ENCODE measurements at regions not wholly inside any gene's neighbourhood (a gene's known extent, or its start where the extent isn't known, plus 50 kb on each side); places are given as distances from the start of the nearest gene placed in this dataset.
"Not testable (repeated sequence)": the region's sequence is repeated elsewhere in the genome, so short reads cannot be mapped to it uniquely, and the experiment has no call there.

DNA sequence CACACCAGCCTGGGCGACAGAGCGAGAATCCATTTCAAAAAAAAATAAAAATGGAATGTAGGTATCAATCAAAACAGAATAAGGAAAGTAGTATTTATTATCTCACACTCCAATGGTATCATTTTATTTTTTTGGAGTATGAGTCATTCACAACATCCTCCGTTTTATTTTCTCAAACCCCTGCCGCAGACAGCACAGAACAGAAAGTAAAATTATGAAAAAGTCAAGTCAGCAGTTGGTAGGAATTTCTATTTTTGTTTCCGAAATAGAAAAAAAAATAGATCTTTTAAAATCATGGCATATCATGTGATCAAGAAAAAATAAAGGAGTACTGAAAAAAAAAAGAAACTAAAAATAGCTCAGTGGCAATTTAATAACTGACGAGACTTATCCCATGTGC, 490.7 kb upstream of the TENM3 start:
- no peak for DNase-seq (ENCODE audit: low spot score)

DNA sequence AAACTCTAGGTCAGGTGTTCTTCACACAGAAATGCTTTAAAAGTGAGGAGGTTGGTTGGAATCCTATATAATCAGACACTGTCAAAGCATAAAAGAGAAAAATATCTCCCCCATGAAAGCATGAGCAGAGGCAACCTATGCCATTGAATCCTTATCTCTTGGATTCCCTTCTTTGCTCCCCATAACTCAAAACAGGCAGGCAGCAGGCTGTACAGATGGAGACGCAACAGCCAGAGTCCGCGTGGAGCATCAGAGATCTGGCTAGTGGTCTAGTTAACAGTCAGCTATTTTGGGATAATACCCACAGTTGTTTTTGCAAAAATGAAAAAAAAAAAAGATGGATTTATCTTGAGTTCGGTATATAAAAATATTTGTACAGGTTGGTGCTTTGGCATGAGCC, 490.0 kb upstream of the TENM3 start:
- no peak for DNase-seq (ENCODE audit: low spot score)

DNA sequence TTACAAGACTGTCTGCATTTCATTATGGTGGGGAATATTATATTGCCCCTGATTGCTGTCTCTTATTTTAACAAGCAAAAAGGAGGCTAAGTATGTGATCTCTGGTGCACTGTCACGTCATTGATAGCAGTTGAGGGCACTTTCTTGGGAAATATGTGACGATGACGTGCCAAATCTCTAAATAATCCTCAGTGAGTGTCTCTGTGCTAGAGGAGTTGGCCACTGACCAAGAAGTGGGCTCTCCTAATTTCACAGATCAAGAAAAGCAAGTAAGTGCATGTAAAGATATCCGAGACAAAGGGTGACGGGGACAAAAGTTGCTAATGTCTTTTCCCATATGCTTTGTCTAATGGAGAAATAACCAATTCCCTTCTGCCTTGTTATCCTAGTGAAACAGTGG, 487.4 kb upstream of the TENM3 start:
- no peak for DNase-seq (ENCODE audit: low spot score)

DNA sequence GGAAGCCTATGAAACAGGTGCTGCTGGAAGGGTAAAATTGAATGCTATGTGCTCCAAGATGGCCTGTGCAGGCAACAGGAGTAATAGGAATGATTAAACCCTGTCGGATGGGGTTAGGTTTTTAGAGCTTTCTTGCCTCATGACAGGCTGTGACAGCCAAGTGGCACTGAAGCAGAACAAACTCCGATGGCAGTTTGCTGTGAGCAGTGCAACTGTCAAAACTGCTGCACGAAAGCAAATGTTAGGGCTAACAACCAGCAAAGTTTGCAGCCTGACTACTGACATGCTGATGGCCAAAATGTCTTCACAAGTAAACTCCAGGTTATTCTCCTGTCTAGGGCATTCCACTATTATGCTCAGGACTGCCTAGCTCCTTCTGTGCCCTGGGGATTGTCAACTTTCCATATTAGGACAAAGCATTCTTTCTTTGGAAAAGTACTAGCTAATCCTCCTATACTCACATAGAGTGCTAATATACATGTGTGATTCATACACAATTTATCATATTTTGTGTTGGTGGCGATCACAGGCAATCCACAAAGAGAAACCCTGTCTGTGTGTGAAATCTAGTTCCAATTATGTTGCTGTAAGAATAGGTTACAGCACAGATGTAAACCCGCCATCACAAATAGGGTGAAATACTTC, 486.6 kb upstream of the TENM3 start:
- no peak for DNase-seq (ENCODE audit: low spot score)

DNA sequence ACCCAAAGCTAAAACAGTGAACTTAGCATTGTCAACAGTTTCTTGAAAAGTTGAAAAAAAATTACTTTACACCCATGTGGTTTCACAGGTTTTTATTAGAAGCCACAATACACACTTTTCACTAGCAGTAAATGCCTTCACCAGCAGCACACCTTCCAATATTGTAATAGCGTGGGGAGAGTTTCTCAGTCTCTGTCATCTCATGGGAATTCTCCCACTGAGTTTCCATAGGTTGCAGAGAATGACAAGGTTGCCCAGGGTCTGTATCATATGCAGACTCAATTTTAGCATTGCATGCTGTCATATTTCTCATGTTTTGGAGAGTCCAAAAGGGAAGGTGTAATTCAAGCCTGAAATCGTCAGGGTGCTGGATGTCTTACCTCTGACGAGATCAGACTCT, 486.1 kb upstream of the TENM3 start:
- DNase-seq (ENCODE audit: low spot score), result no peak

DNA sequence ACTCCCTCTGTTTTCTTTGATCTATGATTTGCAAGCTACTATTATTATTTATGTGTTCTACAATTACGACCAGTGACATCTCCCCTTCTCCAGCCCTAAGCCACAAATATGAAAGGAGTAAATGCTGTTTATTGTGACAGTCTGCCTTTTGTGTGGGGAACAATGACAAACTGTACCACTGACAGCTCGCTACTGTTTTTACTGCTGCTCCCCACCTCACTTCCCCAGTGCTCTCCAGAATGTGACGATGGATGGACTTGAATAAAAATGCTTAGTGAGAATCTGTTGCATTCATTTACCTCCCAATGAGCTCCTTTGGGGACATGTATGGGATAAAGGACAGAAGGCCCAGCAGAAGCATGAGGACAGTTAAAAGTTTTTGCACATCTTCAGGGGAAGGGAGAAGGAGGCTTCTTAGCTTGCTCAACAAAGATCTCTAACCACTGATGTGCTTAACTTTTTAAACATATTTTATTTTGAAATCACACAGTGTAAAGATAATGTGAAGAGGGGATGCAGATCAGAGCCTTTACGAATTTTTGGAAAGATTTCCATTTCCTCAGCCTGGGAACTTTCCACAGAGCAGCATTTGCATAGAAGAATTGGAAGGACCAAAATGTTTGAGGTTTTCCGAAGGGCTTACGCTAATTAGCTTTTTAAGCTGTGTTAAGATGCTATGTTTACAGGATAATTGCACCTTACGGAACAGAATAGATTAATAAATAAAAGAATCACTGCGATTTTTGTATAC, 485.1 kb upstream of the TENM3 start:
- DNase-seq (ENCODE audit: low spot score), result no peak

DNA sequence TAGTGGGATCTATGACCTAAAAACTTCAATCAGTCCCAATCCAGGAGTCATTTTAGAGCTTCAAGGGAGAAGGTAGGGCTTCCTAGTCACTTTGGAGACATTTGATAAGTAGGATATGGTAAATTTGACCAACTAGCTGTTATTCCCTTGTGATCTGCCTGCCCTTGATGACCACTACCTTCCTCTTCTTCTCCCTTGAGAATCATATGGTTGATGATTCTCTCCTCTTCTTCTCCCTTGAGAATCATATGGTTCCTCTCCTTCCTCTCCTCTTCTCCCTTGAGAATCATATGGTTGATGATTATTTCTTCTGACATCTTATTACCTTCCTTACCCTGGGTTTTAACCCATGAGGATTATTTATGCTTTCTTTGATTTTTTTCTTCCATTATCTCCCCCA, 482.6 kb upstream of the TENM3 start:
- no peak for DNase-seq (ENCODE audit: low spot score)

DNA sequence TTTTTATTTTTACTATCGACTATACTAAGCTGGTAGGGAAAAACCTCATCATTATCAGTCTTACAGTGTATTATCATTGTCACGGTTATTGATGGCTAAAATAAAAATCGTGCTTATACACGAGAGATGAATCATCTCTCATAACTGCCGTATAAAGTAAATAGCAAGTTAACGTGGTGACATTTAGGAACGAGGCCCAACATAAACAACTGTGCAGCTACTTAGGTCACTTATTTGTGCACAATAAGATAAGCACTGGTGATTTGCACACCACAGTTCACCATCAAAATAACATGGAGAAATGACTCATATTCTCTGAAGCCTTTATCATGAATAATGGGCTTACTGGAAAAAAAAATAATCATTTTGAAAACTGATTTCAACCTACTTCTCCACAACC, 482.0 kb upstream of the TENM3 start:
- DNase-seq (ENCODE audit: low spot score), result no peak

DNA sequence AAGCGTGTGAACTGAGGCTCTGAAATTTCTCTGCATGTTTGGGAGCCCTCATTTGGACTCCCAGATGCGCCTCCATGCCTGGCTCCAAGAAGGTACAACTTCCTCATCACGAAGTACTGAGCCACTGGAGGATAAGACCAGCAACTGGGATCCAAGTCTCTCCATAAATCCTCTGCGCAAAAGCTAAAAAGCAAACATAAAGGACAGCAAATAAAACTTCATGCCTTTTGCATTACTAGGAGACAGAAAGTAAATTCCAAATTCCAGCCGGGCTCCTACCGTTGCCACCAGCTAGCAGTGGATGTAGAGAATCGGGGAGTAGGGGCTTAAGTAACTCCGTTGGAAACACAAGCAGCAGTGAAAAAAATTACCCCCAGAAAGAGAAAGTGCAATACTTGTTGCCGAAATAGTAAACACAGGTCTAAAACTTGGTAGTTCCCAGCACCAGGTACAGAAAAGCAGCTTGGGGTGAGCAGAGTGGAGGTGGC, 477.1 kb upstream of the TENM3 start:
- DNase-seq (ENCODE audit: low spot score), result no peak

DNA sequence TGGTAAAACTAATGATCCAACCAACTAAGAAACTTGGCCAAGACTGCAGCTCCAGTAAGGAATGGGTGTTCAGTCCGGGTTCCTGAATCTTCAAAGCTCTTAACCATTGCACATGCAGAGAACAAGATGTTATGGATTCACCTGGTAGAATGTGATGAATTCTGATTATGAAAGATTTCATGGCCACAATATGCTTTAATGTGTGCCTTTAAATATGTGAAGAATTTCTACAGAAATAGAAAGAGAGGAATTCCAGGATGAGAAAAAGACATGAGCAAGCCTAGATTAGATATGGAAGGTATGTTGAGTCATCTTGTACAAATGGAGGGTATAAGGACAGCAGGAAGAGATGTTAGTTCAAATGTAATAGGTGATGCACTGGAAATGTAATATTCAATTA, 472.2 kb upstream of the TENM3 start:
- DNase-seq (ENCODE audit: low spot score), result no peak

DNA sequence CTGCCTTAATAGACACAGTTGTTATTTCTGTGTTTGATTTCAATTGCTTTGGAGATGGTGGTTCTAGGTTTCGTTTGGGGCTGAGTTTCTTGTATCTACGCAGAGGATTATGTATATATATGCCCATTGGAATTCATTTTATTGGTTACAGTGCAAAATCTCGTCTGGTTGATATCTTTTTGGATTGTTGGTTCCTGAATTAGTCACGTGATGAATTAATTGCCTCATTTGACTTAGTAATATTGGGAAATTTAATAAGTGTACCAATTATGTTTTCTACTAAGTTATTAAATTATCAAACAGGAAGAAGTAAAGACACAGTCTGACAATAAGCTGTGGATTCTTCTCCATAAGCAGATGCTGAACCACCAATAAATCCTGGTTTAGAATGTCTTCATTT, 467.9 kb upstream of the TENM3 start:
- no peak for DNase-seq (ENCODE audit: low spot score)

DNA sequence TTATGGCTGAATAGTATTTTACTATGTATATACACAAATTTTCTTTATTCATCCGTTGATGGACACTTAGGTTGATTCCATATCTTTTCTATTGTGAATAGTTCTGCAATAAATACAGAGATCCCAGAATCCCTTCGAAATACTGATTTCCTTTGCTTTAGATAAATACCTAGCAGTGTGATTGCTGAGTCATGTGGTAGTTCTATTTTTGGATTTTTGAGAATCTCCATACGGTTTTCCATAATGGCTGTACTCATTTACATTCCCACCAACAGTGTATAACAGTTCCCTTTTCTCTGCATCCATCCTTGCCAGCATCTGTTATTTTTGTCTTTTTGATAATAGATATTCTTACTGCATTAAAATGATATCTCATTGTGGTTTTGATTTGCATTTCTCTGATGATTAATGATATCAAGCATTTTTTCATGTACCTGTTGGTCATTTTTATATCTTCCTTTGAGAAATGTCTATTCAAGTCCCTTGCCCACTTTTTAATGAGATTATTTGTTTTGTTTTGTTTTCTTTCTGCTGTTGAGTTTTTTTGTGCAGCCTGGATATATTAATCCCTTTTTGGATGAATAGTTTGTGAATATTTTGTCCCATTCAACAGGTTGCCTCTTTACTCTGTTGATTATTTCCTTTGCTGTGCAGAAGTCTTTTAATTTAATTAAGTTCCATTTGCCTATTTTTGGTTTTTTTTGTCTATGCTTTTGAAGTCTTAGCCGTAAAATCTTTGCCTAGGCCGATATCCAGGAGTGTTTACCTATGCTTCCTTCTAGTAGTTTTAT, 466.7 kb upstream of the TENM3 start:
- no peak for DNase-seq (ENCODE audit: low spot score)

DNA sequence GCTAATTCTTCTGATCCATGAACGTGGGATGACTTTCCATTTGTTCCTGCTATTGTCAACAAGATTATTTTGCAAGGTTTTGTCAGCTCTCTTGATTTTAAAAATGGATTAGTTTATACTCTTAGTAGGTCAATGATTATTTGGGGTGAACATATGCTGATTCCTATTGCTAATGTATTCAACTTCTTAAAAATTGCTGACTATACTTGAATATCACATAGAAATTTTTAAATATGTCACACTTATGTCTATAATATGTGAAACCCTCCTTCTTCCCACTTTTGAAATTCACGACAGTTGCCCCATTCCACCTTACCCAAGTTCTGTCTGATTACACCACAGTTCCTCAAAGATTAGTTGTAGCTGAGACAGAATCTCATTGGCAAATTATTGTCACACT, 465.7 kb upstream of the TENM3 start:
- DNase-seq (ENCODE audit: low spot score), result no peak

DNA sequence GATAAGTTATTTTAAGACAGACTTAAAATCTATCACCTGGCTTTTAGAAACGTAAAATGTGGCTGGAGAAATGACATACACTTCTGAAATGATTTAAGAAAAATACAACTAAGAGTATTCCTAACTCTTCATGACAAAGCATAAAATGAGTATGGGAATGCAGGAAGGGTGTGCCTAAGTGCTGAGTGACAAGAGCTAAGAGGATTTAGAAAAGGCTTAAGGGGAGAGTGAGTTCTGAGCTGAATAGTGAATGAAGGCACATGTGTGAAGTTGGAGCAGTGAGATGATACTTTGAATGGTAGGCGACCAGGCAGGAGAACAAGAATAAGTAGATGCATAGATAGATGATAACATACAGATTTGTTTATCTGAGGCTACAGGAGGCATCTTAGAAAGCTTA, 458.3 kb upstream of the TENM3 start:
- no peak for DNase-seq (ENCODE audit: low spot score)

DNA sequence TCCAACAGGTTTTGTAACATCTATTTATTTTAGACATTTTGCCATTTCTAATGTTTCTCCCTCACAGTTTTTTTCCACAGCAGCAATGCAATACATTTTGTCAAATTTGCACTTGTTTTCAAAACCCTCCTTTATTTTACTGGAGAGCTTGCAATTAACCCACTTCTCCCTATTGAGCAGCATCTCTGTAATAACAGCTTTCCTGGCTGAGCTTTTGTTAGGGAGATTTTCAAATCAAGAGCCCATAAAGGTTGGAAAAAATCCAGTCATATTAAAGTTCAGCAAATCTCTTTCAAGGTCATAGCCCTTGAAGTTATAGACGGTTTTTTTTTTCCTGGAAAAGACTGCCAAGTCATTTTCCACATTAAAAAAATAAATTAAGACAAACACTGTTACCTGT, 450.6 kb upstream of the TENM3 start:
- DNase-seq (ENCODE audit: low spot score), result no peak

DNA sequence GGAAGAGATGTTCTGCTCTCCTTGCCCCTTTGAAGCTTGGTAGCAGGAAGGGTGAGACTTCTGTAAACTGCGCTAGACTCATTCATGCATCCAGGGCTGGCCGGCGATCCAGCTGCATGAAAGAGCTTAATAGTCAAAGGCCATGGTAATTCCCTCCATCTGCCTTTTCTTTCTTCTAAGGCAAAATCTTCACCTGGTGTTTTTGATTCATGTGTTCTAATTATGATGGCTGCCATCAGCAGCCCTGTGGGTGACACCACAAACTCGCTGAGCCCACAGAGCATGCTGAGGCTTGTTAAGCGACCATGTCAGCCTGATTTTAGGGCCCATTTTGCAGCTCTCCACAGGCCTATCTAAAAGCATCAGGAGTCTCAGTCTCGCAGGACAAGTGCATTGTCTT, 450.1 kb upstream of the TENM3 start:
- DNase-seq (ENCODE audit: low spot score), result no peak

DNA sequence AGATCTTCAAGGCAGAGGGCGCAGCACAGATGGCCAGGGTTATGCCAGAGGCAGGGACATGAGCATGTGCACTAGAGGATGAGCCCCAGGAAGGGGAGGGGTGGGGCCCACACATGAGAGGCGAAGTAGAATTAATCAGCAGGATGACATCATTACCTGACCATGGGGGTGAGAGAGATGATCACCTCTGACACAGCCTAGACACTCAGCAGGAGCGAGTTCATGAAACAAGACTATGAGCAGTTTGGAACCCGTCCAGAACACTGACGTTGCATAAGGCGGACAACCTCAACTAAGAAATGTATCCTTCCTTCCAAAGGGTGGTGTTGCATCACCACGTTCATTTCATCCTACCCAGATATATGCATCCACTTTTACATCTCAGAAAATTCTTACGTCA, 446.7 kb upstream of the TENM3 start:
- DNase-seq (ENCODE audit: low spot score), result no peak

DNA sequence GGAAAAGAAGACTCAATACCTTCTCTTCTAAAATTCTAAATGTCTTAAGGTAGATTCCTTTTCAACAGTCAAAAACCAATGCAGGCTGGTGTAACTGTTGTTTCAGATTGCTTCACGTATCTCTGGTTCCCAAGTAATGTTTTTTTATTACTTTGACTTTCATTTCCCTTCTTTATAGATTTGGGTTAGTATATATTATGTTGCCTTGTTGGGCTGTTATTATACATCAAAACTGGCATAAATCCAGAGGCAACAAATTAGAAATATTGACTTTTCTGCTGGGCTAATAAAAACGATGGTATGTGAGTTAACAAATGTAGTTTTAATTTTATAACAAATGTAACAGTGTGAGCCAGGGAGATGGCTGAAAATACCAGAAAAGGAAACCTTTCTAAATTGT, 444.7 kb upstream of the TENM3 start:
- DNase-seq (ENCODE audit: low spot score), result no peak

DNA sequence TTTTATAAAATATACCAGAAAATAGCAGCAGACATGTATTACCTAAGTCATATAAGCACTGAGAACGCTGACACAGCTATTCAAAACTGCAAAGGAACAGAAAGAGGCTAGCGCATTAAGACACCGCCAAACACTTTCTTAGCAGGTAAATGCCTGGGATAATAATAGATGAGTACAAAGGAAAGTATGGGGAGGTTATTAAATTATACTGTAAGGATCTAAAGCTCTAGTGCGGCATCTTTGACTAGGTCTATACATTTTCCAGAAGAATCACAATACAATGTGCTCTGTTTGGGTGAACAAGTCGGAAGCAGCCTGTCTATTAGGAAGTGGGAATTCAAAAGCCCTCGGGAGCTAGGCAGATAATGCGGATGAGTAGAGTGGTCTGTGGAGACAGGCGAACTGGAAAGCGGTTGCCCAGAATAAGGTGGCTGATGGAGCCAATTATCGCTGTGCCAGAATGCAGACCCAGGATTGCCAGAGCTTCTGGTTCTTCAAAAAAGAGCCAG, 443.6 kb upstream of the TENM3 start:
- DNase-seq (ENCODE audit: low spot score), result no peak

DNA sequence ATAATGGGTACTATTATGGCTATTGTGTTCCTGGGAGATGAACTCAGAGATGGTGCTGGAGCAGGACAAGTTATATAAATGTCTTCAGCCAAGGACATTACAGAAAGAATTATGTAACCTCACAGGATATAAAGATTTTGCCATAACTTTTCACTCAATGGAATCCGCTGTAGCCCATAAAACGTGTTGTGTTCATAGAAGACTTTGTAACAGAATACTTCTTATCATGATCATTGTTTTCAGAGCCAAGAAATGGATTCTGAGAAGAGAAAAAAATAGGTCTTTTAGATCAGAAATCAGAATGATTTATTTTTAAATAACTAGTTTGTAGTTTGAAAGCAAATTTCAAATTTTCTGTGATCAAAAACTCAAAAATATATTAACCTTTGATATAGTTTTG, 441.0 kb upstream of the TENM3 start:
- DNase-seq (ENCODE audit: low spot score), result no peak

DNA sequence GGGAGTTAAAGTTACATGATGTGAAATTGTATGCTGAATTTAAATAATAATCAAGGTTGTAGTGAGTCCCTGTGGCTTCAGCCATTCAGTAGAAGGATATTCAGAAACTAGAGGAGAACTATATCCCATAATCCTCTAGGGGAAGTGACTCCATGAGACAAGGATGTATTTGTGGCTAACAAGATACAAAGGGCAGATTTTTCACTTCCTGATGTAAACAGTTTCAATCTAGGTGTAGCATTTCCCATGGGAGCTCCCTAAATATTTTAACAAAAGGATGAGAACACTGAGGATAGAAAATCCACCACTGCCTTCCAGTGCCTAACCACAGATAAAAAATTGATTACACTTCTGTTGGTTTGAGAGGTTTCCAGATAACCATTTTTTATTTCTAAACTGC, 435.4 kb upstream of the TENM3 start:
- no peak for DNase-seq (ENCODE audit: low spot score)

DNA sequence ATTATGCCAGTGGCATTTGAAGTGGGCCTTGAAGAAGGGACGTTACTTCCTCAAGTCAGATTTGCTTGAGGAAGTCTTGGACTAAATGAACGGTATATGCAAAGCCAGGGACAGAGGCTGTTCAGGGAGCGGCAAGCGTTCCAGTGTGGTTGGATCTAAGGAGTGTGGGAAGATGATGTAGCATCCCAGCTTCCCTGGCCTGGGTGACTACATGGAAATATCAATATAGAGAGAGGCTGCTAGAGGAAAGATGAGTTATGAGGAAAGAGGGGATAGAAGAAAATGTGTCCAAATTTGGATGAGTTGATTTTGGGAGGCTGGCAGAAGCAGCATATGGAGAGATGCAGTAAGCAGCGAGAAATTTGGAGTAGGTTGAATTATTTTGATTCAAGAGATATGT, 432.5 kb upstream of the TENM3 start:
- no peak for DNase-seq (ENCODE audit: low spot score)

DNA sequence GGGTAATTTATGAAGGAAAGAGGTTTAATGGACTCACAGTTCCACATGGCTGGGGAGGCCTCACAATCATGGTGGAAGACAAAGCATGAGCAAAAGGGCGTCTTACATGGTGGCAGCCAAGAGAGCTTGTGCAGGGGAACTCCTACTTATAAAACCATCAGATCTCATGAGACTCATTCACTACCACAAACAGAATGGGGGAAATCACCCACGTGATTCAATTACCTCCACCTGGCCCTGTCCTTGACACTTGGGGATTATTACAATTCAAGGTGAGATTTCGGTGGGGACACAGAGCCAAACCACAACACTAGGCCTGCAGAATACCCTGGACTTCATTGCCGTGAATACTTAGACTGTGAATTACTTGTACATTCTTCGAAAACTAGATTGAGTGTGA, 431.7 kb upstream of the TENM3 start:
- DNase-seq (ENCODE audit: low spot score), result not testable (repeated sequence)
